GM18517 (cell line): ENCODE measurements at regions not wholly inside any gene's neighbourhood (a gene's known extent, or its start where the extent isn't known, plus 50 kb on each side); places are given as distances from the start of the nearest gene placed in this dataset.

Experiments
- ATAC-seq: cut with Tn5 transposase; IDR thresholded peaks from one replicate; pipeline ENCODE4 v1.9.1; 2021; ENCODE audit warnings: mild to moderate bottlenecking, moderate library complexity; ENCODE audit not compliant: unreplicated experiment

- no peak for ATAC-seq
These were observed 336.1 kb upstream of the ADAMTSL1 start for GRCh38 chr9:18137815-18138214.

GRCh38 chr9:18138656-18139055, 335.3 kb upstream of the ADAMTSL1 start:
- no peak for ATAC-seq

- no peak for ATAC-seq
These were observed 332.3 kb upstream of the ADAMTSL1 start for GRCh38 chr9:18141681-18142080.

- no peak for ATAC-seq
These were observed 330.7 kb upstream of the ADAMTSL1 start for GRCh38 chr9:18143073-18143745.

GRCh38 chr9:18146329-18146728, 327.6 kb upstream of the ADAMTSL1 start:
- ATAC-seq = no peak

GRCh38 chr9:18149471-18150011, 324.4 kb upstream of the ADAMTSL1 start:
- no peak for ATAC-seq

GRCh38 chr9:18154661-18155060, 319.3 kb upstream of the ADAMTSL1 start:
- ATAC-seq = no peak

- ATAC-seq = no peak
These were observed 314.7 kb upstream of the ADAMTSL1 start for GRCh38 chr9:18159254-18159653.

- no peak for ATAC-seq
These were observed 310.8 kb upstream of the ADAMTSL1 start for GRCh38 chr9:18163146-18163545.

GRCh38 chr9:18167733-18168132, 306.2 kb upstream of the ADAMTSL1 start:
- no peak for ATAC-seq

GRCh38 chr9:18173923-18174322, 300.0 kb upstream of the ADAMTSL1 start:
- no peak for ATAC-seq

- ATAC-seq = no peak
These were observed 291.3 kb upstream of the ADAMTSL1 start for GRCh38 chr9:18182636-18183035.

- ATAC-seq = no peak
These were observed 290.0 kb upstream of the ADAMTSL1 start for GRCh38 chr9:18183974-18184373.

- no peak for ATAC-seq
These were observed 289.6 kb upstream of the ADAMTSL1 start for GRCh38 chr9:18184401-18184800.

- no peak for ATAC-seq
These were observed 288.8 kb upstream of the ADAMTSL1 start for GRCh38 chr9:18185196-18185595.

GRCh38 chr9:18188971-18189370, 285.0 kb upstream of the ADAMTSL1 start:
- no peak for ATAC-seq

GRCh38 chr9:18189871-18190670, 283.9 kb upstream of the ADAMTSL1 start:
- no peak for ATAC-seq

GRCh38 chr9:18190671-18191374, 283.1 kb upstream of the ADAMTSL1 start:
- no peak for ATAC-seq

GRCh38 chr9:18194316-18194715, 279.6 kb upstream of the ADAMTSL1 start:
- ATAC-seq = no peak

- no peak for ATAC-seq
These were observed 278.7 kb upstream of the ADAMTSL1 start for GRCh38 chr9:18195223-18195622.

- ATAC-seq = no peak
These were observed 271.0 kb upstream of the ADAMTSL1 start for GRCh38 chr9:18202924-18203323.

- ATAC-seq = no peak
These were observed 266.2 kb upstream of the ADAMTSL1 start for GRCh38 chr9:18207735-18208134.
